ENCODE measurements at regions not wholly inside any gene's neighbourhood (a gene's known extent, or its start where the extent isn't known, plus 50 kb on each side); places are given as distances from the start of the nearest gene placed in this dataset.

- no peak for TF ChIP-seq CBX3 (IDR thresholded peaks at IDR 0.05; ENCODE audit: low read depth)
- TF ChIP-seq YY1 (IDR thresholded peaks at IDR 0.05; ENCODE audit: extremely low read depth, insufficient replicate concordance, low read depth, low read length): no peak
- TF ChIP-seq, protein P1, sequence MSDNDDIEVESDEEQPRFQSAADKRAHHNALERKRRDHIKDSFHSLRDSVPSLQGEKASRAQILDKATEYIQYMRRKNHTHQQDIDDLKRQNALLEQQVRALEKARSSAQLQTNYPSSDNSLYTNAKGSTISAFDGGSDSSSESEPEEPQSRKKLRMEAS (IDR thresholded peaks at IDR 0.05): no peak
- no peak for TF ChIP-seq TCF7L2 (IDR thresholded peaks at IDR 0.05; ENCODE audit: borderline replicate concordance, extremely low read depth, insufficient read depth, insufficient read length)
- no peak for TF ChIP-seq SIN3A (IDR thresholded peaks at IDR 0.05; ENCODE audit: low read depth)
Measured at GRCh38 chr2:183759033-183759432, 634.8 kb downstream of the NUP35 start (continued).

DNA sequence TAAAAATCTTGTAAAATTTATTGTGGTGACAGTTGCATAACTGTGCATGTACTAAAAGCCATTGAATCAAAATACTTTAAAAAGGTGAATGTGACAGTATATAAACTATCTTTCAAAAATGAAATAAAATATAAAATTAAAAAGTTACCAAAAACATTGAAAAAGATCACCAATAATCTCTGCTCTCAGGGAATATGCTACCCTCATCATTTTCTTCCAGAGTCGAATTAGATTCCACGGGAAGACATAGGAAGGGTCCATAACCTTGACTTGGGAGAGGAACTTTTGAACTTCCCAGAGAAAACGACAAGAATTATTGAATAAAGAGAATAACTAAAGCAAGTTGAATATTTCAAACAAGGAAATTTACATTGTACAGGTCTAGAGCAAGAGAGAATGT lies 649.5 kb downstream of the NUP35 start:
- Histone ChIP-seq H2AFZ (ENCODE audit: low read depth, low read length, poor library complexity, severe bottlenecking) (no peak overlapping the region), H3K9ac (ENCODE audit: low read length) (no peak overlapping the region), H3K4me3 (replicated peaks in 1 of 2; ENCODE audit: low read depth in 1 of 2, low read length in 2 of 2) (no peak overlapping the region), H3K9me3 (ENCODE audit: control insufficient read depth in 1 of 2, insufficient read depth in 1 of 2, low read depth in 1 of 2, low read length in 2 of 2) (no peaks in the 10 kb centered on the region), H3K4me2 (ENCODE audit: low read length) (no peak overlapping the region), H3K36me3 (ENCODE audit: control insufficient read depth in 1 of 2, insufficient read depth in 2 of 2, low read length in 2 of 2) (no peaks in the 10 kb centered on the region), H3K4me1 (ENCODE audit: control insufficient read depth in 1 of 2, insufficient read depth in 2 of 2, low read length in 2 of 2) (no peaks in the 10 kb centered on the region), H4K20me1 (ENCODE audit: insufficient read depth) (no peaks in the 10 kb centered on the region), H3K9me2 (ENCODE audit: insufficient read depth) (no peaks in the 10 kb centered on the region), H3K79me2 (ENCODE audit: insufficient read depth, low read length) (no peaks in the 10 kb centered on the region), H3K27ac (ENCODE audit: low read depth, low read length) (no peak overlapping the region), H3K27me3 (ENCODE audit: insufficient read depth, low read length) (no peaks in the 10 kb centered on the region)
- no peak for TF ChIP-seq CBX3 (IDR thresholded peaks at IDR 0.05; ENCODE audit: low read depth)
- TF ChIP-seq EGR1 (IDR thresholded peaks at IDR 0.05; ENCODE audit: low read depth): no peak
- TF ChIP-seq RAD21 (IDR thresholded peaks at IDR 0.05; ENCODE audit: low read depth): no peak
- no peak for TF ChIP-seq EZH2 (IDR thresholded peaks at IDR 0.05)
- no peak for TF ChIP-seq SP1 (IDR thresholded peaks at IDR 0.05; ENCODE audit: low read depth)
- DNase-seq (ENCODE audit: low read depth, low spot score) (no peak), ATAC-seq (no peak)
- CTCF ChIA-PET: no interaction called here
- intact Hi-C loops (cut with micrococcal nuclease): no loop called here
- POLR2A ChIA-PET: no interaction called here
- BruUV-seq (replicated peaks): no TSS peak
- RAD21 ChIA-PET (ENCODE audit: low non-redundant PET in 1 of 2, low total read pairs in 2 of 2, uncharacterized antibody in 2 of 2, unreplicated experiment in 2 of 2): no interaction called here

- Histone ChIP-seq H3K4me3 (replicated peaks in 1 of 2; ENCODE audit: low read depth in 1 of 2, low read length in 2 of 2) (no peak overlapping the region), H3K9me2 (ENCODE audit: insufficient read depth) (peaks cover 4% of the 10 kb centered on the region; the same call in 1 of the 2 replicates), H3K27me3 (ENCODE audit: insufficient read depth, low read length) (no peaks in the 10 kb centered on the region), H3K36me3 (ENCODE audit: control insufficient read depth in 1 of 2, insufficient read depth in 2 of 2, low read length in 2 of 2) (no peaks in the 10 kb centered on the region), H3K9ac (ENCODE audit: low read length) (no peak overlapping the region), H4K20me1 (ENCODE audit: insufficient read depth) (no peaks in the 10 kb centered on the region), H3K4me1 (ENCODE audit: control insufficient read depth in 1 of 2, insufficient read depth in 2 of 2, low read length in 2 of 2) (no peaks in the 10 kb centered on the region), H3K27ac (ENCODE audit: low read depth, low read length) (no peak overlapping the region), H3K9me3 (ENCODE audit: control insufficient read depth in 1 of 2, insufficient read depth in 1 of 2, low read depth in 1 of 2, low read length in 2 of 2) (no peaks in the 10 kb centered on the region), H3K4me2 (ENCODE audit: low read length) (no peak overlapping the region), H3K79me2 (ENCODE audit: insufficient read depth, low read length) (no peaks in the 10 kb centered on the region), H2AFZ (ENCODE audit: low read depth, low read length, poor library complexity, severe bottlenecking) (no peak overlapping the region)
- CTCF ChIA-PET: no interaction called here
- no TSS peak for BruUV-seq (replicated peaks)
- no peak for TF ChIP-seq YY1 (IDR thresholded peaks at IDR 0.05; ENCODE audit: extremely low read depth, insufficient replicate concordance, low read depth, low read length)
- intact Hi-C loops (cut with micrococcal nuclease): no loop called here
- ATAC-seq (no peak), DNase-seq (ENCODE audit: low read depth, low spot score) (no peak)
- RAD21 ChIA-PET (ENCODE audit: low non-redundant PET in 1 of 2, low total read pairs in 2 of 2, uncharacterized antibody in 2 of 2, unreplicated experiment in 2 of 2): no interaction called here
- POLR2A ChIA-PET: no interaction called here
Measured at GRCh38 chr2:183780072-183780471, 655.8 kb downstream of the NUP35 start.
